Heart right ventricle (tissue), 16 donors: ENCODE measurements at regions not wholly inside any gene's neighbourhood (a gene's known extent, or its start where the extent isn't known, plus 50 kb on each side); places are given as distances from the start of the nearest gene placed in this dataset.
"Not testable (repeated sequence)": the region's sequence is repeated elsewhere in the genome, so short reads cannot be mapped to it uniquely, and the experiment has no call there.

Experiments
- ATAC-seq, 8 donors: fragments of 200-7000 bp; cut with Tn5 transposase; one replicate each; pipeline ENCODE4 v1.9.1; 2020; ENCODE audit warnings: mild to moderate bottlenecking in 8 of 8, moderate library complexity in 8 of 8, moderate number of reproducible peaks in 1 of 8
- DNase-seq, 2 donors: peaks; one replicate each; pipeline ENCODE4 v3.0.0-alpha.2; 2020
- H3K27ac ChIP-seq, 10 donors: fragments of 200-600 bp; sonication (generic) in 2 of 10; one replicate each; pipeline versions ENCODE4 v1.5.0 to v1.8.0; 2020 to 2022; ENCODE audit warnings: mild to moderate bottlenecking in 3 of 10
- H3K27me3 ChIP-seq, 7 donors: fragments of 200-600 bp; one replicate each; pipeline ENCODE4 v1.8.0; 2021 to 2022; ENCODE audit warnings: mild to moderate bottlenecking in 2 of 7
- H3K36me3 ChIP-seq, 9 donors: fragments of 200-600 bp; sonication (generic) in 1 of 9; one replicate each; pipeline versions ENCODE4 v1.5.0 to v1.8.0; 2020 to 2022; ENCODE audit warnings: mild to moderate bottlenecking in 2 of 9
- H3K4me1 ChIP-seq, 9 donors: fragments of 200-600 bp; sonication (generic) in 1 of 9; one replicate each; pipeline versions ENCODE4 v1.5.0 to v1.8.0; 2020 to 2022; ENCODE audit warnings: mild to moderate bottlenecking in 4 of 9
- H3K4me3 ChIP-seq, 10 donors: fragments of 200-600 bp; sonication (generic) in 2 of 10; one replicate each; pipeline versions ENCODE4 v1.5.0 to v1.8.0; 2020 to 2022; ENCODE audit warnings: mild to moderate bottlenecking in 7 of 10, moderate library complexity in 2 of 10
- H3K9me3 ChIP-seq, 11 donors: fragments of 200-600 bp in 10 of 11; sonication (generic) in 2 of 11; one replicate each; pipeline versions ENCODE4 v1.5.0 to v1.8.0; 2013 to 2022; ENCODE audit warnings: mild to moderate bottlenecking in 2 of 11, control low read depth in 1 of 11, moderate library complexity in 1 of 11
- CTCF ChIP-seq, 9 donors: fragments of 200-600 bp; sonication (generic) in 2 of 9; IDR thresholded peaks; one replicate each; pipeline versions ENCODE4 v1.5.0 to v1.8.0; 2021 to 2022; ENCODE audit warnings: antibody characterized with exemption in 9 of 9, mild to moderate bottlenecking in 5 of 9, moderate library complexity in 1 of 9
- WGBS, 2 donors: extraction: QIAGEN DNeasy Blood & Tissue Kit; methylation state at CpG; one replicate each; pipeline ENCODE4 v1.1.7; 2013; ENCODE audit warnings: inconsistent platforms in 1 of 2; 5-methylcytosine and 5-hydroxymethylcytosine counted together
- intact Hi-C, 10 donors: fragments of 100-400 bp; cut with DNase I; formaldehyde crosslinking; loops; one replicate each; pipeline versions ENCODE4 v1.11.1 to v1.14.2; 2022
- donor health status: Arrhythmogenic right ventricular cardiomyopathy.
- donor health status: ischemic (EF 13 %, LVEDD 7.1; RV severe dilation, severe dysfunction).
- donor health status: healthy with polysubstance abuse.
- donor health status: DM: no; HTN: yes; CAD: no.
- donor health status: DM: no; HTN: no; CAD: no.
- donor health status: ischemic (EF 25% LVEDD 6.9; RV normal size, moderate dysfunction).
- donor health status: ischemic (EF 25% LVEDD 5.7; RV mildly dilated, moderate dysfunction).
- donor health status: healthy.
- donor health status: DM: yes; HTN: yes; CAD: no.
- donor health status: Ischemic cardiomyopathy.
- donor health status: ischemic (EF 35%, LVEDD 5.7; RV mildly dilated, moderate dysfunction).
- donor health status: nonischemic (EF 11% LVEDD 7.7; RV severe dilation, severe dysfunction).
- donor health status: DM: yes; HTN: yes; CAD: no.
- donor health status: PGD.
- donor health status: ischemic (EF 29% LVEDD 5.4; RV normal size, mild dysfunction).
- donor health status: nonischemic (EF 23%, LVEDD 6.1; RV moderate dilation, normal function).

- H3K9me3 ChIP-seq, result peaks cover 0 to 17% (median 0%) of the 10 kb centered on the region in 11 donors
- intact Hi-C loops, result no loop called here
- no peak overlapping the region for H3K27ac ChIP-seq
- no peak for TF ChIP-seq CTCF (IDR thresholded peaks at IDR 0.05)
- DNase-seq (no peak), ATAC-seq (no peak)
- H3K4me3 ChIP-seq, result no peak overlapping the region
- no peaks in the 10 kb centered on the region for H3K27me3 ChIP-seq
- no peaks in the 10 kb centered on the region for H3K4me1 ChIP-seq
- H3K36me3 ChIP-seq, result no peaks in the 10 kb centered on the region
Observed at GRCh38 chr3:22401499-22401898, 650.5 kb upstream of the ZNF385D start.

DNA sequence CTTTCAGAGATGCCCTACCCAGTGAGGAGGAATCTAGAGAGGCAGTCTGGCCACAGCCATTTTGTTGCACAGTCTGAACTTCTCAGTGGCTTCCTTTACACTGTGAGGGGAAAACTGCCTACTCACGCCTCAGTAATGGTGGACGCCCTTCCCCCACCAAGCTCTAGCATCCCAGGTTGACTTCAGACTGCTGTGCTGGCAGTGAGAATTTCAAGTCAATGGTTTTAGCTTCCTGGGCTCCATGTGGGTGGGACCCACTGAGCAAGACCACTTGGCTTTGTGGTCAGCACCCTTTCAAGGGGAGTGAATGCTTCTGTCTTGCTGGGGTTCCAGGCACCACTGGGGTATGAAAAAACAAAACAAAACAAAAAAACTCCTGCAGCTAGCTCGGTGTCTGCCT, 663.2 kb upstream of the ZNF385D start:
- no peaks in the 10 kb centered on the region for H3K4me1 ChIP-seq
- no peak overlapping the region for H3K4me3 ChIP-seq
- H3K27me3 ChIP-seq, result no peaks in the 10 kb centered on the region
- WGBS, 2 donors, result 70 to 71% methylated on average over 3 of the region's 3 CpGs
- TF ChIP-seq CTCF (IDR thresholded peaks at IDR 0.05), result no peak
- no peaks in the 10 kb centered on the region for H3K36me3 ChIP-seq
- intact Hi-C loops, result no loop called here
- H3K9me3 ChIP-seq, result peaks cover 0 to 14% (median 0%) of the 10 kb centered on the region in 11 donors
- no peak for ATAC-seq
- no peak overlapping the region for H3K27ac ChIP-seq
- no peak for DNase-seq

DNA sequence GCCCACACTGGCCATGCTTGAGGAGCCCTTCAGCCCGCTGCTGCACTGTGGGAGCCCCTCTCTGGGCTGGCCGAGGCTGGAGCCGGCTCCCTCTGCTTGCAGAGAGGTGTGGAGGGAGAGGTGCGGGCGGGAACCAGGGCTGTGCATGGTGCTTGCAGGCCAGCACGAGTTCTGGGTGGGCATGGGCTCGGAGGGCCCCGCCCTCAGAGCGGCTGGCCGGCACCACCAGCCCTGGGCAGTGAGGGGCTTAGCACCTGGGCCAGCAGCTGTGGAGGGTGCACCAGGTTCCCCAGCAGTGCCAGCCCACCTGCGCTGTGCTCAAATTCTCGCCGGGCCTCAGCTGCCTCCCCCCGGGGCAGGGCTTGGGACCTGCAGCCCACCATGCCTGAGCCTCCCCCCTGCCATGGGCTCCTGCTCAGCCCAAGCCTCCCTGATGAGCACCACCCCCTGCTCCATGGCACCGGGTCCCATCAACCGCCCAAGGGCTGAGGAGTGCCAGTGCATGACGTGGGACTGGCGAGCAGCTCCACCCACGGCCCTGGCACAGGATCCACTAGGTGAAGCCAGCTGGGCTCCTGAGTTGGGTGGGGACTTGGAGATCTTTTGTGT, 665.9 kb upstream of the ZNF385D start:
- peaks cover 0 to 14% (median 0%) of the 10 kb centered on the region in 11 donors for H3K9me3 ChIP-seq
- peak in 1 of 2 donors; percentile 9 for DNase-seq
- H3K36me3 ChIP-seq, intact Hi-C loops, H3K27ac ChIP-seq, H3K4me3 ChIP-seq, H3K27me3 ChIP-seq, ATAC-seq, H3K4me1 ChIP-seq: not testable (repeated sequence)
- WGBS, 2 donors, result 81 to 83% methylated on average over 19 of the region's 19 CpGs

DNA sequence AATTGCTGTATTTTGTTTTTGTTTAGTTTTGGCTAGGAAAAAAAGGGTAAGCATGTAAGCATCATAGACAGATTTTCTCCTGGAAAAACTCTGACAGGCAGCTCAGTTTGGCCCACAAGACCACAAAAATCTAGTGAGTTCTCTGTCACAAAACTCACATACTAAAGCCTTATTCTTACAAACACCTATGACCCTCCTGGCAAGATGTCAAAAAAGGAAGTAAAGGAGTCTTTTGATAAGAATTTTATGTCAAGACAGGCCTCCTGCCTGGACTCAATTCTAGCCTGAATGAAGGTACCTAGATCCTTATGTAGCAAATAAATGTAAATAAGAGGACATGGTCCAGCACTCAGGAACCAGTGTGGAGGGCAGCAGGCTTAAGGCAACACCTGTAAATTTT, 668.3 kb upstream of the ZNF385D start:
- intact Hi-C loops, result no loop called here
- peaks cover 0 to 14% (median 0%) of the 10 kb centered on the region in 11 donors for H3K9me3 ChIP-seq
- no peaks in the 10 kb centered on the region for H3K36me3 ChIP-seq
- no peak overlapping the region for H3K4me3 ChIP-seq
- DNase-seq (no peak), ATAC-seq (no peak)
- no peak overlapping the region for H3K27ac ChIP-seq
- no peaks in the 10 kb centered on the region for H3K27me3 ChIP-seq
- TF ChIP-seq CTCF (IDR thresholded peaks at IDR 0.05), result no peak
- no peaks in the 10 kb centered on the region for H3K4me1 ChIP-seq

GRCh38 chr3:22421589-22421988, 670.6 kb upstream of the ZNF385D start:
- ATAC-seq (no peak), DNase-seq (no peak)
- Histone ChIP-seq H3K36me3 (no peaks in the 10 kb centered on the region), H3K9me3 (peaks cover 0 to 15% (median 0%) of the 10 kb centered on the region in 11 donors), H3K27me3 (no peaks in the 10 kb centered on the region), H3K4me3 (no peak overlapping the region), H3K4me1 (no peaks in the 10 kb centered on the region), H3K27ac (no peak overlapping the region)
- no peak for TF ChIP-seq CTCF (IDR thresholded peaks at IDR 0.05)
- WGBS, 2 donors, result 64 to 66% methylated on average over 4 of the region's 4 CpGs
- intact Hi-C loops, result no loop called here
